GM12878 (cell line): ENCODE measurements at regions not wholly inside any gene's neighbourhood (a gene's known extent, or its start where the extent isn't known, plus 50 kb on each side); places are given as distances from the start of the nearest gene placed in this dataset.

Experiments used
- BRCA1 ChIP-seq: IDR thresholded peaks from 2 replicates; pipeline ENCODE4 v1.6.1; 2011; ENCODE audit warnings: low read depth, low read length, improper control_type of control experiment
- CEBPB ChIP-seq, 2 experiments: fragments of 150-350 bp in 1 of 2; IDR thresholded peaks; 2 replicates each; pipeline ENCODE4 v1.6.1; 2012 to 2014; ENCODE audit warnings: low read depth in 2 of 2, low read length in 2 of 2, borderline replicate concordance in 1 of 2, inconsistent platforms in 1 of 2
- CHD1 ChIP-seq: IDR thresholded peaks from 2 replicates; pipeline ENCODE4 v1.6.1; 2012; ENCODE audit warnings: low read depth, low read length, improper control_type of control experiment
- CREB1 ChIP-seq: IDR thresholded peaks from 2 replicates; pipeline ENCODE4 v1.6.1; 2012; ENCODE audit warnings: low read depth, mild to moderate bottlenecking, inconsistent platforms
- EED ChIP-seq: sonication (generic); IDR thresholded peaks from 2 replicates; pipeline ENCODE4 v1.6.1; 2016; ENCODE audit warnings: antibody characterized with exemption, low read depth
- HDGF ChIP-seq: fragments of 450-650 bp; IDR thresholded peaks from 2 replicates; pipeline ENCODE4 v1.6.1; 2016; ENCODE audit warnings: antibody characterized with exemption
- KLF5 ChIP-seq: fragments of 450-650 bp; IDR thresholded peaks from 2 replicates; pipeline ENCODE4 v1.6.1; 2014; ENCODE audit warnings: mild to moderate bottlenecking; ENCODE audit not compliant: partially characterized antibody
- MEF2A ChIP-seq: IDR thresholded peaks from 2 replicates; pipeline ENCODE4 v1.6.1; 2011; ENCODE audit warnings: low read depth, mild to moderate bottlenecking, low read length, moderate library complexity; ENCODE audit not compliant: insufficient read depth
- MYC ChIP-seq: IDR thresholded peaks from 2 replicates; pipeline ENCODE4 v1.6.1; 2011; ENCODE audit warnings: mild to moderate bottlenecking, low read length, moderate library complexity, inconsistent platforms; ENCODE audit not compliant: insufficient read depth, insufficient replicate concordance, insufficient read length, severe bottlenecking
- NFIC ChIP-seq: IDR thresholded peaks from 2 replicates; pipeline ENCODE4 v1.6.1; 2012; ENCODE audit warnings: low read depth, mild to moderate bottlenecking, inconsistent platforms, low read length, moderate library complexity
- NFYA ChIP-seq: IDR thresholded peaks from 2 replicates; pipeline ENCODE4 v1.6.1; 2011; ENCODE audit warnings: low read depth, mild to moderate bottlenecking, low read length, improper control_type of control experiment, borderline replicate concordance
- PAX5 ChIP-seq: IDR thresholded peaks from 2 replicates; pipeline ENCODE4 v1.6.1; 2011; ENCODE audit warnings: low read depth, low read length, borderline replicate concordance
- PAX8 ChIP-seq: fragments of 450-650 bp; IDR thresholded peaks from 2 replicates; pipeline ENCODE4 v1.6.1; 2017; ENCODE audit warnings: mild to moderate bottlenecking, moderate library complexity
- POU2F2 ChIP-seq: IDR thresholded peaks from 3 replicates; pipeline ENCODE4 v1.6.1; 2011; ENCODE audit warnings: low read depth, mild to moderate bottlenecking, low read length, borderline replicate concordance
- RAD51 ChIP-seq: fragments of 450-650 bp; IDR thresholded peaks from 2 replicates; pipeline ENCODE4 v1.6.1; 2016; ENCODE audit warnings: moderate library complexity, mild to moderate bottlenecking, inconsistent platforms
- SIN3A ChIP-seq: IDR thresholded peaks from 2 replicates; pipeline ENCODE4 v1.6.1; 2012; ENCODE audit warnings: low read depth, low read length, improper control_type of control experiment
- SIX5 ChIP-seq: IDR thresholded peaks from 2 replicates; pipeline ENCODE4 v1.6.1; 2011; ENCODE audit warnings: mild to moderate bottlenecking, low read depth, low read length, moderate library complexity; ENCODE audit not compliant: severe bottlenecking
- SRF ChIP-seq, 2 experiments: IDR thresholded peaks; 2 replicates each; pipeline ENCODE4 v1.6.1; 2011; ENCODE audit warnings: low read depth in 2 of 2, low read length in 2 of 2, mild to moderate bottlenecking in 1 of 2, moderate library complexity in 1 of 2
- STAT1 ChIP-seq: fragments of 450-650 bp; conservative IDR thresholded peaks from 2 replicates; pipeline ENCODE4 v1.6.1; 2014; ENCODE audit warnings: antibody characterized with exemption, mild to moderate bottlenecking
- TBL1XR1 ChIP-seq: IDR thresholded peaks from 2 replicates; pipeline ENCODE4 v1.6.1; 2012; ENCODE audit warnings: low read depth, low read length, improper control_type of control experiment
- YBX1 ChIP-seq: fragments of 450-650 bp; IDR thresholded peaks from 2 replicates; pipeline ENCODE4 v1.6.1; 2016; ENCODE audit warnings: antibody characterized with exemption
- YY1 ChIP-seq: IDR thresholded peaks from 2 replicates; pipeline ENCODE4 v1.6.1; 2011; ENCODE audit warnings: low read depth, mild to moderate bottlenecking, low read length
- ZBTB4 ChIP-seq: fragments of 450-650 bp; formaldehyde crosslinking; IDR thresholded peaks from 2 replicates; pipeline ENCODE4 v1.4.0; 2022; ENCODE audit warnings: mild to moderate bottlenecking, moderate library complexity
- ZNF207 ChIP-seq: fragments of 450-650 bp; IDR thresholded peaks from 2 replicates; pipeline ENCODE4 v1.6.1; 2014; ENCODE audit warnings: antibody characterized with exemption, mild to moderate bottlenecking, borderline replicate concordance
- ZZZ3 ChIP-seq: IDR thresholded peaks from 2 replicates; pipeline ENCODE4 v1.6.1; 2011; ENCODE audit warnings: low read depth; ENCODE audit not compliant: control insufficient read depth, insufficient read length
- TF ChIP-seq, protein P1 (sequence below): fragments of 450-650 bp; IDR thresholded peaks from 2 replicates; pipeline ENCODE4 v1.6.1; 2016; ENCODE audit warnings: mild to moderate bottlenecking
- TF ChIP-seq, protein P2 (sequence below): IDR thresholded peaks from 2 replicates; pipeline ENCODE4 v1.6.1; 2011; ENCODE audit warnings: low read depth, low read length, improper control_type of control experiment, borderline replicate concordance

DNA sequence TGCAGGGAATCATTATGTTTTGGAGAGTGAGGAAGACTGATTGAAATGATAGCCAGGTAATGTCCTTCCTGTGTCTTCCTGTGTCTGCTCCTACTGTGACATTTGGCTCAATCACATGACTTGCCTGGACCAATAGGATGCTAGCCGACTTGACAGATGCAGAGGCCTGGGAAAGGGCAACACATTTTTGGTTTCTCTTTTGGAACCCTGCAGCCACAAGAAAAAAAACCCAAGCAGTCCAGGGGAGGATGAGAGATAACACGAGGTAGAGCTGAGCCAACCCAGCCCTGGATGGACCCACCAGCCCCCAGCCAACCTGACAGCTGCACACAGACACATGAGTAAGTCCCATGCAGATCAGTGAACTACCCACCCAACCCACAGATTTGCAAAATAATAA, 256.1 kb upstream of the SMARCA2 start (continued):
- TF ChIP-seq NFIC (peak; percentile 26; the same call in 1 of the 2 replicates), NFYA (no peak; the same call in 1 of the 2 replicates), EED (no peak), CHD1 (no peak), ZNF207 (no peak), RAD51 (peak; percentile 91), KLF5 (peak; percentile 46), ZZZ3 (no peak), YBX1 (no peak), BRCA1 (no peak), SIX5 (no peak), PAX8 (no peak), MYC (no peak), POU2F2 (no peak), HDGF (no peak), CEBPB (IDR thresholded peaks at IDR 0.05; ENCODE audit: borderline replicate concordance in 1 of 2, low read depth in 2 of 2, low read length in 2 of 2) (no peak), CREB1 (no peak), PAX5 (no peak), TBL1XR1 (no peak), STAT1 (no peak), SRF (IDR thresholded peaks at IDR 0.05; ENCODE audit: low read depth in 2 of 2, low read length in 2 of 2) (no peak), YY1 (no peak), ZBTB4 (CRISPR knock-in tag) (no peak), MEF2A (no peak), SIN3A (no peak)
- TF ChIP-seq, protein P1, sequence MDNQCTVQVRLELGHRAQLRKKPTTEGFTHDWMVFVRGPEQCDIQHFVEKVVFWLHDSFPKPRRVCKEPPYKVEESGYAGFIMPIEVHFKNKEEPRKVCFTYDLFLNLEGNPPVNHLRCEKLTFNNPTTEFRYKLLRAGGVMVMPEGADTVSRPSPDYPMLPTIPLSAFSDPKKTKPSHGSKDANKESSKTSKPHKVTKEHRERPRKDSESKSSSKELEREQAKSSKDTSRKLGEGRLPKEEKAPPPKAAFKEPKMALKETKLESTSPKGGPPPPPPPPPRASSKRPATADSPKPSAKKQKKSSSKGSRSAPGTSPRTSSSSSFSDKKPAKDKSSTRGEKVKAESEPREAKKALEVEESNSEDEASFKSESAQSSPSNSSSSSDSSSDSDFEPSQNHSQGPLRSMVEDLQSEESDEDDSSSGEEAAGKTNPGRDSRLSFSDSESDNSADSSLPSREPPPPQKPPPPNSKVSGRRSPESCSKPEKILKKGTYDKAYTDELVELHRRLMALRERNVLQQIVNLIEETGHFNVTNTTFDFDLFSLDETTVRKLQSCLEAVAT = no peak
- TF ChIP-seq, protein P2, sequence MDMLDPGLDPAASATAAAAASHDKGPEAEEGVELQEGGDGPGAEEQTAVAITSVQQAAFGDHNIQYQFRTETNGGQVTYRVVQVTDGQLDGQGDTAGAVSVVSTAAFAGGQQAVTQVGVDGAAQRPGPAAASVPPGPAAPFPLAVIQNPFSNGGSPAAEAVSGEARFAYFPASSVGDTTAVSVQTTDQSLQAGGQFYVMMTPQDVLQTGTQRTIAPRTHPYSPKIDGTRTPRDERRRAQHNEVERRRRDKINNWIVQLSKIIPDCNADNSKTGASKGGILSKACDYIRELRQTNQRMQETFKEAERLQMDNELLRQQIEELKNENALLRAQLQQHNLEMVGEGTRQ = peak; percentile 32
